ENCODE measurements at regions not wholly inside any gene's neighbourhood (a gene's known extent, or its start where the extent isn't known, plus 50 kb on each side); places are given as distances from the start of the nearest gene placed in this dataset.

DNA sequence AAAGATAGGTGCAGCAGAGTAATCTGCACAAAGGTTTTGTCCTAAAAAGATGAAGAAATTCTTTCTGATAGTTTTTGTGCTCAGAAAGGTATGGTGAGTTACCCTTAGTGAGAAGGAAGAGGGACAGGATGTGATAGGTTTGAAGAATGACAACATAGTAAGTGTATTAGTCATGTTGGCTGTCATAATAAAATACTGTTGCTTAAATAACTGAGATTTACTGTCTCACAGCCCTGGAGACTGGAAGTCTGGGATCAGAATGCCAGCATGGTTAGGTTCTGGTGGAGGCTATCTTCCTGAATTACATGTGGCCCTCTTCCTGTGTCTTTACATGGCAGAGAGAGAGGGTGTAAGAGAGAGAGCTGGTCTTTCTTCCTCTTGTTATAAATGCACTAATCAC, 965.2 kb downstream of the TTLL7 start:
- peak; percentile 16 for DNase-seq (ENCODE audit: low read depth)
- H3K4me3 ChIP-seq (ENCODE audit: low read length): no peak overlapping the region
- TF ChIP-seq, protein P1, sequence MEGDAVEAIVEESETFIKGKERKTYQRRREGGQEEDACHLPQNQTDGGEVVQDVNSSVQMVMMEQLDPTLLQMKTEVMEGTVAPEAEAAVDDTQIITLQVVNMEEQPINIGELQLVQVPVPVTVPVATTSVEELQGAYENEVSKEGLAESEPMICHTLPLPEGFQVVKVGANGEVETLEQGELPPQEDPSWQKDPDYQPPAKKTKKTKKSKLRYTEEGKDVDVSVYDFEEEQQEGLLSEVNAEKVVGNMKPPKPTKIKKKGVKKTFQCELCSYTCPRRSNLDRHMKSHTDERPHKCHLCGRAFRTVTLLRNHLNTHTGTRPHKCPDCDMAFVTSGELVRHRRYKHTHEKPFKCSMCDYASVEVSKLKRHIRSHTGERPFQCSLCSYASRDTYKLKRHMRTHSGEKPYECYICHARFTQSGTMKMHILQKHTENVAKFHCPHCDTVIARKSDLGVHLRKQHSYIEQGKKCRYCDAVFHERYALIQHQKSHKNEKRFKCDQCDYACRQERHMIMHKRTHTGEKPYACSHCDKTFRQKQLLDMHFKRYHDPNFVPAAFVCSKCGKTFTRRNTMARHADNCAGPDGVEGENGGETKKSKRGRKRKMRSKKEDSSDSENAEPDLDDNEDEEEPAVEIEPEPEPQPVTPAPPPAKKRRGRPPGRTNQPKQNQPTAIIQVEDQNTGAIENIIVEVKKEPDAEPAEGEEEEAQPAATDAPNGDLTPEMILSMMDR (conservative IDR thresholded peaks at IDR 0.05; ENCODE audit: low read length): no peak

DNA sequence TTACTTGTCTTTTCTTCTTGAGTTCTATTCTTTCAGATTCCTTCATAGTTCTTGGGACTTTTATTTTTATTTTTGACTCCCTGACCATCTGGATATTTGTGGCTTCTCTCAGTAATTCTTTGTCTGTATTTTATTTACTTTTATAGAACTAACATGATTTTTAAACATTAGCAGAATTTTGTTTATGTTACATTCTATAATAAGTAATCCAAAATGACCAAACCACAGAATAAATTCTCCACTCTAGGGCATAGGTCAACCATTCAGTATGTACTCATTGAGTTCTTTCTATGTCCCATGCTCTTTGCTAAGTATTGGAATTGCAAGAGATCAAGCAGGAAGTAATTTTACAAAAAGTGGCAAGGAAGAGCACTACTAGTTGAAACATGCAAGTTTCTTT, 969.0 kb downstream of the TTLL7 start:
- TF ChIP-seq, protein P1 (conservative IDR thresholded peaks at IDR 0.05; ENCODE audit: low read length): no peak
- no peak overlapping the region for H3K4me3 ChIP-seq (ENCODE audit: low read length)
- DNase-seq (ENCODE audit: low read depth): peak; percentile 44

DNA sequence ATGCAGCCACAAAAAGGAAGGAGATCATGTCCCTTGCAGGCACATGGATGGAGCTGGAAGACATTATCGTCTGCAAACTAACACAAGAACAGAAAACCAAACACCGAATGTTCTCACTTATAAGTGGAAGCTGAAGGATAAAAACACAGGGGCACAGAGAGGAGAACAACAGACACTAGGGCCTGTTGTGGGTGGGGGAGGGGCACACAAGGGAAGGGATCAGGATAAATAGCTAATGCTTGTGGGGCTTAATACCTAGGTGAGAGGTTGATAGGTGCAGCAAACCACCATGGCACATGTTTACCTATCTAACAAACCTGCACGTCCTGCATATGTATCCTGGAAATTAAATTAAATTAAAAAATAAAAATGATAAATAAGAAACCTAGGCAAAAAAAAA, 969.9 kb downstream of the TTLL7 start:
- TF ChIP-seq, protein P1 (conservative IDR thresholded peaks at IDR 0.05; ENCODE audit: low read length): no peak
- H3K4me3 ChIP-seq (ENCODE audit: low read length): no peak overlapping the region
- no peak for DNase-seq (ENCODE audit: low read depth)

DNA sequence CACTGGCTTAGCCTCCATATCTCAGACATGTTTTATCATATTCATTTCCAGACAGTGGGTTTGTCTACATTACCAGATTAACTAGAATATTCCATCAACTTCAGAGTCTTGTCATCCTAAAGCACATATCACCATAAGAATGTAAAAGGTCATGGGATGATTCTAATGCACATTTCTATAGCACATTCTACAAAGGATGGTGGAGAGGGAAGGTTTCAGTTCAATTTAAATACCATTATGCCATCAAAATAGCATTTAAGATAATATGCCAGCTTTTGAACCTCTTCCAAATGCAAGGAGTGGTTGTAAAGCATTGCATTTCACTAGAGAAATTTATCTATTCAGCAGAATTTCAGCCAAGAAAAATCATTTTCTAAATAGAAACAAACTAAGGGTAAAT, 970.5 kb downstream of the TTLL7 start:
- DNase-seq (ENCODE audit: low read depth): no peak
- TF ChIP-seq, protein P1 (conservative IDR thresholded peaks at IDR 0.05; ENCODE audit: low read length): no peak
- H3K4me3 ChIP-seq (ENCODE audit: low read length): no peak overlapping the region

DNA sequence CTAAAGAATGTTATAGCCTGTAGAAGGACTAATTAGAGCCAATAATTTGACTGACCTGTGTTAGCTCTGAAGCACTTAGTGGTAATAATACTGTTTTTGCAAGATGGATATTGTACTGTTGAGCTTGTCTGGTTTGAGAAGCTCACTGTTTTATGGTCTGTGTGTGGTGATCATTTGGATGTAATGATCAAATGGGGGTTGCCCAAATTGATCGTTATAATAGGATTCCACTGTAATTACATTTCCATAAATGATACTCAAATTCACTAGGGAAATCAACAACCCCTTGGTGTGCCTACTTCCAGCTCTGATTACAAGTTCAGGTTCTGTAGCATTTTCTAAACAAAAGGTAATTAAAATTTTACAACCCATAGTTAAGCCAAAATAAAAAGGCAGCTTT, 971.4 kb downstream of the TTLL7 start:
- DNase-seq (ENCODE audit: low read depth): no peak
- no peak overlapping the region for H3K4me3 ChIP-seq (ENCODE audit: low read length)
- TF ChIP-seq, protein P1 (conservative IDR thresholded peaks at IDR 0.05; ENCODE audit: low read length): no peak

DNA sequence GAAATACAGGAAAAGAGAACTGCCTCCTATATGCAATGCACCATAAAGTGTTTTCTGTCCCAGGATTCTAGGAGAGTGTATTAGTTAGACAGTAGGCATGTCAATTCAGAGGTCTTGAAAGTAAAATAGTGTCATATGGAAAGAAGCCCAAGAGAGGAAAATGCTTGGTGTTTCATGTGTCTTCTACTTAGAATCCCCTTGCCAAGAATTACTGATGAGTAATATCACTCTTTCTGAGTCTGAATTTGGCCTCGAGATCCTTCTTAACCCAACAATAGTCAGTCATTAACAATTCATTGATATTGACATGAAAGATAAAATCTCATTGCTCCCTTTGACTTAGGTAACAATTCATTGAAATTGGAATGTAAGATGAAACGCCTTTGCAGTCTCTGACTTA, 972.2 kb downstream of the TTLL7 start:
- TF ChIP-seq, protein P1 (conservative IDR thresholded peaks at IDR 0.05; ENCODE audit: low read length): no peak
- no peak overlapping the region for H3K4me3 ChIP-seq (ENCODE audit: low read length)
- DNase-seq (ENCODE audit: low read depth): peak; percentile 25

DNA sequence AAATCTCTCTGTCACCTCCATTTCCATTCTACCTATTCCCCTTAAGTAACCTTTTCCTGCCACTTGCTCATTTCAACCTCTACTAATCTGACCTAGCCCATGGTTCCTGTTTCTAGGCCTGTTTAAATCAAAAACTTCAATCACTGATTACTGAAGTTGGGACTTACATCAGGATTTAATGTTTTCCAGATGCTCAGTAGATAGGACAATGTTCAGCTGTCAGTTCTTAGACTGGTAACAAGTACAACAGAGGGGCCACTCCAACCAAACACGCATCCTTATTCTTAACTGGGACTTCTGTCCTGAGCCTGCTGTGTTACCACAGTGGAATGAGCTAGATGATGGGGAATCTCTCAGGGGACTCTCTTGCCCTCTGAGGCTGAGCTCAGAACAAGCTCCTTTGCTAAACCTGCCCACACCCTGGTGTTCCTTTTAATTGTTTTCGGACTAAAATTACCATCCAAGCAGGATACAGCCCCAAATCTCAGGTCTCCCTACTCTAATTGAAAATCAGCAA, 974.6 kb downstream of the TTLL7 start:
- TF ChIP-seq, protein P1 (conservative IDR thresholded peaks at IDR 0.05; ENCODE audit: low read length): no peak
- no peak overlapping the region for H3K4me3 ChIP-seq (ENCODE audit: low read length)
- no peak for DNase-seq (ENCODE audit: low read depth)
